ENCODE measurements at regions not wholly inside any gene's neighbourhood (a gene's known extent, or its start where the extent isn't known, plus 50 kb on each side); places are given as distances from the start of the nearest gene placed in this dataset.

GRCh38 chr18:27632706-27633105 is 447.6 kb upstream of the CHST9 start:
- Mint-ChIP-seq H3K27ac (no peak overlapping the region), H3K27me3 (no peaks in the 10 kb centered on the region), H3K36me3 (no peaks in the 10 kb centered on the region), H3K4me3 (no peak overlapping the region), H3K9me3 (no peaks in the 10 kb centered on the region), H3K4me1 (no peaks in the 10 kb centered on the region)
- ATAC-seq (replicated peaks) (no peak), DNase-seq (no peak)

GRCh38 chr18:27627927-27628326 is 442.8 kb upstream of the CHST9 start:
- no peaks in the 10 kb centered on the region for H3K27me3 Mint-ChIP-seq
- no peak overlapping the region for H3K27ac Mint-ChIP-seq
- H3K4me1 Mint-ChIP-seq = no peaks in the 10 kb centered on the region
- DNase-seq (no peak), ATAC-seq (replicated peaks) (no peak)
- H3K36me3 Mint-ChIP-seq = no peaks in the 10 kb centered on the region
- H3K9me3 Mint-ChIP-seq = no peaks in the 10 kb centered on the region
- no peak overlapping the region for H3K4me3 Mint-ChIP-seq

DNA sequence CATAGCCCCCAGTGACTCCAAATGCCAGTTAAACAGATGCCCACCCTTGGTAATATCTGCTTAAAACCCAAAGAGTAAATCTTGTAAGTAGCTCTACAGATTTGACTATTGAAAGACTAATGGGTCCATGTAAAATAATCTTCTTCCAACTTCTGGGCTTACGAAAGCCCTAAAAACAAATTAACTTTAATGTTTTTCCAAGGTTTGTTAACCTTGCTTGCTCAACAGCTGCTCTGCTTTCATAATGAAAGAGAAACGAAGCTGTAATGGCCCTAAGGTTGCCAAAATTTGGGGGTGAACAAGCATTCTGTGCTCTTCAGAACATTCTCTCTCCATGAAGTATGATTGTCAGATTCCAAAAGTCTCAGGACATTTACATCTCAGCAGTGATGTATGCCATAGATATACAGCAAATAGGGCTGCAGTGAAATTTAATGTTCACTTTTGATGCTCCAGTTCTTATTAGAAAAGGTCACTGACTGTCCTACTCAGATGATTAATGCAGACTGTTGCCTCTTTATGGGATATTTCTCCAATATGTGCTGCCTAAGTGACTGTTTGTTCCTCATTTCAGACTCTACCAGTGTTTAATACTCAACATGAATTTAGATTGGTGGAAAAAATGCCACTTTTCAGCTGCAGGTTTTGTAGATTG is 436.3 kb upstream of the CHST9 start:
- DNase-seq (no peak), ATAC-seq (replicated peaks) (no peak)
- no peaks in the 10 kb centered on the region for H3K27me3 Mint-ChIP-seq
- no peak overlapping the region for H3K27ac Mint-ChIP-seq
- H3K4me1 Mint-ChIP-seq = no peaks in the 10 kb centered on the region
- no peaks in the 10 kb centered on the region for H3K9me3 Mint-ChIP-seq
- H3K36me3 Mint-ChIP-seq = no peaks in the 10 kb centered on the region
- H3K4me3 Mint-ChIP-seq = no peak overlapping the region

DNA sequence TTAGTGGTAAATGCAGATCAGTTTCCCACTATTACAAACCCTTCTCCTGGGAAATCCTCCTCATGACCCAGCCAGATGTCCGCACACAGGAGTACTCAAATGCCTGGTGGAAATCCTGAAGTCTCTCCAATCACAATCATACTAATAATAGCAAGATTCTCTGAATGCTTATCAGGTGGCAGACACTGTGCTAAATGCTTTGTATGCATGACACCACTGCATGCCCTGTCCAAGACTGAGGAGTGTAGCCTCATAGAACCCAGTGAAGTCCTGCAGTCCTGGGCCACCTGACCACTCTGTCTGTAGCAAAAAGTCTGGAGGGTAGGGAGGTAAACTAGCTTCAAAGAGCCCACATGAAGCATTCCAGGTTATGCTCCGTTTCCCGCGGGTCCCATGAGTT is 434.8 kb upstream of the CHST9 start:
- no peaks in the 10 kb centered on the region for H3K4me1 Mint-ChIP-seq

DNA sequence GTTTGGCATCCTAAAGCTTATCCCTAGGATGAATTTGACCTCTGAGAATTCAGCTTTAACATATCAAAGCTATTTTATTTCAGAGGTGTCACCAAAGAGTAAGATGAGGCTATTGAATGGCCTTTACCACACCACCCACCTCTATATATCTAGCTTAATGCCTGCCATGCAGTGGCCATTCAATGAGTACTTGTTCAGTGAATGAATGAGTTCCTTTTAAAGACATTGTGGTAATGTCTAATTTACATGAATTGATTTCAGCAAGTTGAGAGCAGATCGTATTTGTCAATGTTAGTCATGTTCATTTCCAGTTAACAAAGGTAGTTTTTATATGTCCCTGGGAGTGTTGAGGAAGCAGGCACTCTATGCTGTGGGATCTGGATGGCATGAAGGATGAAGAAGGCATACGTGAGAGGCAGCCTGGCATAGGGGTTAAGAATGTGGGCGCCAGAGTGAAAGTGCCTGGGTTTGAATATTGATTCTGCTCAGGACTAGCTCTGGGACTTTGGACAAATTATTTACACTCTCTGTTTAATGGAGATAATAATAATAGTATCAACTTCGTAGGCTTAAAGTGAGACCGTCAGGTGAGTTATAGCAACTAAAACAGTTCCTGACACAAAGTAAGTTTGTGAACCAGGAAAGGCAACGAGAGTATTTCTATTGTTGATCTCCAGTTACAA is 434.1 kb upstream of the CHST9 start:
- no peaks in the 10 kb centered on the region for H3K27me3 Mint-ChIP-seq
- no peak for DNase-seq
- H3K27ac Mint-ChIP-seq = no peak overlapping the region

More for the DNA sequence above, 434.8 kb upstream of the CHST9 start:
- H3K9me3 Mint-ChIP-seq = no peaks in the 10 kb centered on the region
- no peaks in the 10 kb centered on the region for H3K27me3 Mint-ChIP-seq
- no peak overlapping the region for H3K4me3 Mint-ChIP-seq
- DNase-seq = no peak
- no peaks in the 10 kb centered on the region for H3K36me3 Mint-ChIP-seq
- no peak overlapping the region for H3K27ac Mint-ChIP-seq
- no peak for ATAC-seq (replicated peaks)

GRCh38 chr18:27616324-27616723 is 431.2 kb upstream of the CHST9 start:
- no peak overlapping the region for H3K4me3 Mint-ChIP-seq
- ATAC-seq (replicated peaks) (no peak), DNase-seq (no peak)
- H3K27ac Mint-ChIP-seq = no peak overlapping the region
- no peaks in the 10 kb centered on the region for H3K4me1 Mint-ChIP-seq
- no peaks in the 10 kb centered on the region for H3K36me3 Mint-ChIP-seq
- H3K27me3 Mint-ChIP-seq = no peaks in the 10 kb centered on the region
- no peaks in the 10 kb centered on the region for H3K9me3 Mint-ChIP-seq

More for the DNA sequence above, 434.1 kb upstream of the CHST9 start:
- H3K4me3 Mint-ChIP-seq = no peak overlapping the region
- ATAC-seq (replicated peaks) = no peak
- H3K36me3 Mint-ChIP-seq = no peaks in the 10 kb centered on the region
- no peaks in the 10 kb centered on the region for H3K4me1 Mint-ChIP-seq
- no peaks in the 10 kb centered on the region for H3K9me3 Mint-ChIP-seq

DNA sequence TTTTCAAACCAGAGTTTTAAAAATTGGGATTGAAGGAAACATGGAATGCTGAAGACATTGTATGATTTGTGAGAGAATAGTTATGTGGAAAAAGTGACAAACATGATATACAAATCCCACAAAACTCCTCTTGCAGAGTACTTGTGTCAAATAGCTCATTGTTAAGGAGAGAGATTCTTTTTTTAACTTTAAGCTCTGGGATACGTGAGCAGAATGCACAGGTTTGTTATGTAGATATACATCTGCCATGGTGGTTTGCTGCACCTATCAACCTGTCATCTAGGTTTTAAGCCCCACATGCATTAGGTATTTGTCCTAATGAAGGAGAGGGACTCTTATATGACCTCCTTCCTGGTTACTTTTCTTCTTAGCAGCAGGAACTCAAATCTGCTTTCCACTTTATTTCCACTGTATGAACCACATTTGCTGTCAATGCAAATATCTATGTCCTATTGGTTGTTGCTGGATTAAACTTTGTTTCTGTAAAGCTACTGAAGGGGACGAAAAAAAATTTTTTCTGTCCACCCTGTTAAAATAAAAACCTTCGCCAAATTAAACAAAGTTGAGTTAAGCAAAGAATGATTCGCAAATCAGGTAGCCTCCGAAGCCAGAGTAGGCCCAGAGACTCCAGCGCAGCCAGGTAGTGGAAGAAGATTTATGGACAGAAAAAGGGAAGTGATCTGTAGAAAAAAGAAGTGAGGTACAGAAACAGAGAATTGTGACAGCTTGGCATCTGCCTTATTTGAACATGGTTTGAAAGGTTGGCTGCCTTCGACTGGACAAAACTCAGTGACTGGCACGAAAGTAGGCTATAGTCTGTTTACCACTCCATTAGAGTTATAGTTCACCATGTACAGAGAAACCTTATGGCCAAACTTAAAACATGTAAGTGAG is 430.1 kb upstream of the CHST9 start:
- H3K27ac Mint-ChIP-seq = no peak overlapping the region
- no peak overlapping the region for H3K4me3 Mint-ChIP-seq
- H3K36me3 Mint-ChIP-seq = no peaks in the 10 kb centered on the region
- no peak for ATAC-seq (replicated peaks)
- no peaks in the 10 kb centered on the region for H3K27me3 Mint-ChIP-seq
- no peak for DNase-seq
- H3K9me3 Mint-ChIP-seq = no peaks in the 10 kb centered on the region
- no peaks in the 10 kb centered on the region for H3K4me1 Mint-ChIP-seq

GRCh38 chr18:27609221-27609620 is 424.1 kb upstream of the CHST9 start:
- DNase-seq (no peak), ATAC-seq (replicated peaks) (no peak)
- Mint-ChIP-seq H3K9me3 (no peaks in the 10 kb centered on the region), H3K27me3 (no peaks in the 10 kb centered on the region), H3K4me3 (no peak overlapping the region), H3K4me1 (no peaks in the 10 kb centered on the region), H3K27ac (no peak overlapping the region), H3K36me3 (no peaks in the 10 kb centered on the region)

- Mint-ChIP-seq H3K4me3 (no peak overlapping the region), H3K9me3 (no peaks in the 10 kb centered on the region)
Observed at GRCh38 chr18:27608742-27609141, 423.6 kb upstream of the CHST9 start.

GRCh38 chr18:27608174-27608573 is 423.1 kb upstream of the CHST9 start:
- ATAC-seq (replicated peaks) (no peak), DNase-seq (no peak)
- Mint-ChIP-seq H3K4me3 (no peak overlapping the region), H3K36me3 (no peaks in the 10 kb centered on the region), H3K4me1 (no peaks in the 10 kb centered on the region), H3K9me3 (no peaks in the 10 kb centered on the region), H3K27ac (no peak overlapping the region), H3K27me3 (no peaks in the 10 kb centered on the region)

More at GRCh38 chr18:27608742-27609141, 423.6 kb upstream of the CHST9 start:
- Mint-ChIP-seq H3K27ac (no peak overlapping the region), H3K27me3 (no peaks in the 10 kb centered on the region), H3K4me1 (no peaks in the 10 kb centered on the region), H3K36me3 (no peaks in the 10 kb centered on the region)
- ATAC-seq (replicated peaks) (no peak), DNase-seq (no peak)

GRCh38 chr18:27606741-27607140 is 421.6 kb upstream of the CHST9 start:
- H3K27ac Mint-ChIP-seq = no peak overlapping the region
- H3K9me3 Mint-ChIP-seq = peaks cover 0 to 1% of the 10 kb centered on the region in 2 donors
- H3K4me1 Mint-ChIP-seq = no peaks in the 10 kb centered on the region
- peaks cover 0 to 7% of the 10 kb centered on the region in 2 donors for H3K27me3 Mint-ChIP-seq
- no peaks in the 10 kb centered on the region for H3K36me3 Mint-ChIP-seq
- H3K4me3 Mint-ChIP-seq = no peak overlapping the region
- ATAC-seq (replicated peaks) = no peak
- no peak for DNase-seq

GRCh38 chr18:27605107-27605834 is 420.2 kb upstream of the CHST9 start:
- Mint-ChIP-seq H3K9me3 (peaks cover 0 to 3% of the 10 kb centered on the region in 2 donors), H3K4me3 (no peak overlapping the region), H3K36me3 (no peaks in the 10 kb centered on the region), H3K27me3 (peaks cover 0 to 7% of the 10 kb centered on the region in 2 donors), H3K4me1 (no peaks in the 10 kb centered on the region), H3K27ac (no peak overlapping the region)
- no peak for DNase-seq
- ATAC-seq (replicated peaks) = peak; percentile 52 to 65

DNA sequence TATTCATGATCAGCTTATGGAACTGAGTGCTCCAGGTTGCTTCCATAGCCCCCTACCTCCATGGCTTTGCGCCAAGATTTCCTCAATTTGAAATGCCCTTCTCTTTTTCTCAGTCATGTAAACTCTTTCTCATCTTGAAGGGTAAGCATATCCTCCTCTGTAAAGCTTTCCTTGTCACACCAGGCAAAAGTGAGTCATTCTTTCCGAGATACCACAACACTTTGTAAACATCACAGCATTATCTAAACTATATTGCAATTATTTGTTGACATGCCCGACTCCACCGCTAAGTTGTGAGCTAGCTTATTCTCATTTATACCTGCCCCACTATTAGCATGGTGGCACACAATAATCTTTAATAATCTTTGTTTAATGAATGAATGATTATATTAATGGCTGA is 419.5 kb upstream of the CHST9 start:
- H3K27me3 Mint-ChIP-seq = peaks cover 0 to 7% of the 10 kb centered on the region in 2 donors
- H3K4me1 Mint-ChIP-seq = no peaks in the 10 kb centered on the region
- peaks cover 0 to 3% of the 10 kb centered on the region in 2 donors for H3K9me3 Mint-ChIP-seq
- no peak overlapping the region for H3K27ac Mint-ChIP-seq
- no peak overlapping the region for H3K4me3 Mint-ChIP-seq
- DNase-seq (no peak), ATAC-seq (replicated peaks) (no peak)
- no peaks in the 10 kb centered on the region for H3K36me3 Mint-ChIP-seq

DNA sequence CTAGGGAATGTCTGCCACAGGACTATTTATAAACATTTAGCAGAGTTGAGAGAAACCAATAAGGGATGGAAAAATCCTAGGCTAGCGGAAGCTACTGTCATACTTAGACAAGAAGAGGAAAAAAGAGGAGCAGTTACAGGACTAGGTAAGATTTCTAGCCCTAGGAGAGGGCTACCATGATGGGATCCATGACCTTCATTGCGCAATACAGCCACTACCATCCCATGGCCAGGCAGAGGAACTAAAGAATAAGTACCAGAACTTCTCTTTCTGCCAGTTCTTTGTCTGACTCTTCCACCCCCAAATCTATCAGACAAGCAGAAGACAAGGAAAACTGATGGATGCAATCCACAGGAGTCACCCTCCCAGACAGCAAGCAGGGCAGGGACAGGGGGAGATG is 417.0 kb upstream of the CHST9 start:
- Mint-ChIP-seq H3K36me3 (no peaks in the 10 kb centered on the region), H3K27ac (no peak overlapping the region), H3K4me3 (no peak overlapping the region), H3K27me3 (peaks cover 0 to 7% of the 10 kb centered on the region in 2 donors), H3K4me1 (no peaks in the 10 kb centered on the region), H3K9me3 (peaks cover 0 to 3% of the 10 kb centered on the region in 2 donors)
- no peak for DNase-seq
- ATAC-seq (replicated peaks) = no peak
